HCT116 (cell line): ENCODE measurements at regions not wholly inside any gene's neighbourhood (a gene's known extent, or its start where the extent isn't known, plus 50 kb on each side); places are given as distances from the start of the nearest gene placed in this dataset.
A peak's percentile ranks its signal among the peaks of the same experiment; 100 is the strongest.

Experiments used
- ATAC-seq: fragments of 200-7000 bp; cut with Tn5 transposase; 2 replicates; pipeline ENCODE4 v1.9.1; 2020; ENCODE audit warnings: mild to moderate bottlenecking, moderate library complexity
- BruUV-seq: library from RNA; stranded (reverse); fragments of 400-500 nt; replicated peaks from 2 replicates; lab custom pipeline; 2021; lab: Mats Ljungman, UMichigan
- CTCF ChIA-PET: fragments of 300-600 bp; sonication (Branson Sonifier 250); formaldehyde crosslinking; loops from one replicate; lab custom pipeline; 2021; ENCODE audit warnings: antibody characterized with exemption; lab: Charles Lee
- POLR2A ChIA-PET: fragments of 300-600, 350-600 bp; sonication (Branson Sonifier 250); formaldehyde crosslinking; loops from one replicate; lab custom pipeline; 2021; ENCODE audit warnings: antibody characterized with exemption; lab: Charles Lee
- RAD21 ChIA-PET, 2 experiments: fragments of 300-600 bp; sonication (Branson Sonifier 250); formaldehyde crosslinking; loops; one replicate each; lab custom pipeline; 2023; ENCODE audit warnings: low total read pairs in 2 of 2; ENCODE audit not compliant: uncharacterized antibody in 2 of 2, unreplicated experiment in 2 of 2, low non-redundant PET in 1 of 2; lab: Charles Lee
- DNase-seq: peaks from one replicate; pipeline ENCODE4 v3.0.0-alpha.2; 2010; ENCODE audit warnings: low read depth, low spot score
- H2AFZ ChIP-seq: fragments of 200-600 bp; shearing (Covaris generic), sonication (generic); 2 replicates; pipeline ENCODE4 v1.6.1; 2017; ENCODE audit warnings: low read depth, mixed run types, mixed read lengths, antibody characterized with exemption, low read length; ENCODE audit not compliant: poor library complexity, severe bottlenecking
- H3K27ac ChIP-seq: 2 replicates; pipeline ENCODE4 v1.5.1; 2012; ENCODE audit warnings: low read depth, low read length
- H3K27me3 ChIP-seq: fragments of 200-600 bp; sonication (generic); 2 replicates; pipeline ENCODE4 v1.6.1; 2016; ENCODE audit warnings: mixed run types, low read length, mixed read lengths; ENCODE audit not compliant: insufficient read depth
- H3K36me3 ChIP-seq, 2 experiments: fragments of 200-500 bp in 1 of 2; fragments of 200-600 bp in 1 of 2; sonication (Bioruptor generic) in 1 of 2; sonication (generic) in 1 of 2; 2 replicates each; pipeline versions ENCODE4 v1.5.1 to v1.6.1; 2014 to 2016; ENCODE audit warnings: low read length in 2 of 2, inconsistent platforms in 1 of 2, mixed read lengths in 1 of 2, mixed run types in 1 of 2; ENCODE audit not compliant: insufficient read depth in 2 of 2, control insufficient read depth in 1 of 2
- H3K4me1 ChIP-seq, 2 experiments: fragments of 200-600 bp in 1 of 2; sonication (generic) in 1 of 2; 2 replicates each; pipeline versions ENCODE4 v1.5.1 to v1.6.1; 2012 to 2017; ENCODE audit warnings: low read length in 2 of 2, inconsistent platforms in 1 of 2, mild to moderate bottlenecking in 1 of 2, mixed read lengths in 1 of 2, mixed run types in 1 of 2, moderate library complexity in 1 of 2; ENCODE audit not compliant: insufficient read depth in 2 of 2, control insufficient read depth in 1 of 2
- H3K4me2 ChIP-seq: fragments of 200-600 bp; sonication (generic); 2 replicates; pipeline ENCODE4 v1.6.1; 2017; ENCODE audit warnings: mixed run types, low read length, mixed read lengths
- H3K4me3 ChIP-seq, 2 experiments: fragments of 200-600 bp in 1 of 2; sonication (generic) in 1 of 2; replicated peaks in 1 of 2; 2 replicates each; pipeline ENCODE4 v1.5.1; 2011 to 2016; ENCODE audit warnings: low read length in 2 of 2, control low read depth in 1 of 2, low read depth in 1 of 2, mild to moderate bottlenecking in 1 of 2, mixed read lengths in 1 of 2, mixed run types in 1 of 2
- H3K79me2 ChIP-seq: fragments of 200-600 bp; sonication (generic); 2 replicates; pipeline ENCODE4 v1.6.1; 2017; ENCODE audit warnings: mild to moderate bottlenecking, mixed run types, low read length, moderate library complexity, mixed read lengths; ENCODE audit not compliant: insufficient read depth
- H3K9ac ChIP-seq: fragments of 200-600 bp; sonication (generic); 2 replicates; pipeline ENCODE4 v1.6.1; 2016; ENCODE audit warnings: low read length, mixed read lengths
- H3K9me2 ChIP-seq: fragments of 200-600 bp; sonication (generic), shearing (Covaris generic); 2 replicates; pipeline ENCODE4 v1.6.1; 2017; ENCODE audit warnings: mixed run types, mild to moderate bottlenecking, moderate library complexity; ENCODE audit not compliant: insufficient read depth
- H3K9me3 ChIP-seq, 2 experiments: fragments of 200-500 bp in 1 of 2; fragments of 200-600 bp in 1 of 2; sonication (Bioruptor generic) in 1 of 2; sonication (generic) in 1 of 2; 2 replicates each; pipeline ENCODE4 v1.6.1; 2014 to 2017; ENCODE audit warnings: low read length in 2 of 2, mixed read lengths in 2 of 2, inconsistent platforms in 1 of 2, low read depth in 1 of 2, mild to moderate bottlenecking in 1 of 2, mixed run types in 1 of 2, moderate library complexity in 1 of 2; ENCODE audit not compliant: control insufficient read depth in 1 of 2, insufficient read depth in 1 of 2
- H4K20me1 ChIP-seq: fragments of 200-600 bp; sonication (generic), shearing (Covaris generic); 2 replicates; pipeline ENCODE4 v1.6.1; 2017; ENCODE audit warnings: mixed run types, mild to moderate bottlenecking, moderate library complexity; ENCODE audit not compliant: insufficient read depth
- CBX3 ChIP-seq: IDR thresholded peaks from 2 replicates; pipeline ENCODE4 v1.6.1; 2012; ENCODE audit warnings: low read depth
- CEBPB ChIP-seq: IDR thresholded peaks from 2 replicates; pipeline ENCODE4 v1.6.1; 2012; ENCODE audit warnings: low read depth
- CTCF ChIP-seq, 3 experiments: fragments of 200-600 bp in 1 of 3; sonication (generic) in 1 of 3; IDR thresholded peaks in 2 of 3; conservative IDR thresholded peaks in 1 of 3; 2 replicates each; pipeline ENCODE4 v1.5.1; 2012 to 2017; ENCODE audit warnings: low read depth in 2 of 3, low read length in 2 of 3, antibody characterized with exemption in 1 of 3, borderline replicate concordance in 1 of 3, control low read depth in 1 of 3, mild to moderate bottlenecking in 1 of 3, mixed read lengths in 1 of 3, mixed run types in 1 of 3, moderate library complexity in 1 of 3; ENCODE audit not compliant: insufficient read depth in 1 of 3
- EZH2 ChIP-seq: fragments of 200-600 bp; sonication (generic); IDR thresholded peaks from 2 replicates; pipeline ENCODE4 v1.6.1; 2017; ENCODE audit warnings: antibody characterized with exemption, mixed run types
- FOSL1 ChIP-seq: IDR thresholded peaks from 2 replicates; pipeline ENCODE4 v1.6.1; 2012; ENCODE audit warnings: low read depth
- JUND ChIP-seq: IDR thresholded peaks from 2 replicates; pipeline ENCODE4 v1.6.1; 2012
- POLR2A ChIP-seq: IDR thresholded peaks from 2 replicates; pipeline ENCODE4 v1.7.0; 2011; ENCODE audit warnings: borderline replicate concordance; ENCODE audit not compliant: insufficient read depth, insufficient read length; ENCODE audit errors: extremely low read depth
- POLR2AphosphoS5 ChIP-seq: IDR thresholded peaks from 2 replicates; pipeline ENCODE4 v1.6.1; 2011; ENCODE audit warnings: mild to moderate bottlenecking, low read depth, low read length, moderate library complexity
- RAD21 ChIP-seq: IDR thresholded peaks from 2 replicates; pipeline ENCODE4 v1.6.1; 2012; ENCODE audit warnings: low read depth, mild to moderate bottlenecking
- SRF ChIP-seq: IDR thresholded peaks from 2 replicates; pipeline ENCODE4 v1.6.1; 2012; ENCODE audit warnings: low read depth
- TCF7L2 ChIP-seq: IDR thresholded peaks from 2 replicates; pipeline ENCODE4 v1.7.0; 2011; ENCODE audit warnings: borderline replicate concordance, inconsistent platforms; ENCODE audit not compliant: insufficient read depth, insufficient read length; ENCODE audit errors: extremely low read depth
- ZBTB33 ChIP-seq: IDR thresholded peaks from 2 replicates; pipeline ENCODE4 v1.6.1; 2011; ENCODE audit warnings: mild to moderate bottlenecking, low read length, moderate library complexity; ENCODE audit not compliant: insufficient replicate concordance; ENCODE audit errors: extremely low read depth
- ZNF274 ChIP-seq: fragments of 200-500 bp; sonication (Bioruptor generic); IDR thresholded peaks from 2 replicates; pipeline ENCODE4 v1.6.1; 2014; ENCODE audit warnings: mild to moderate bottlenecking, low read depth, low read length, inconsistent platforms
- intact Hi-C: fragments of 100-400 bp; cut with micrococcal nuclease; formaldehyde crosslinking; loops from 2 replicates; pipeline ENCODE4 v1.10.0; 2022
- TF ChIP-seq, protein P1 (sequence below): IDR thresholded peaks from 2 replicates; pipeline ENCODE4 v1.6.1; 2012

GRCh38 chr6:44630125-44631028, 242.9 kb downstream of the CDC5L start:
- peak overlapping the region; percentile 29; the same call in 1 of the 2 replicates for H3K4me2 ChIP-seq
- TF ChIP-seq JUND (no peak), CTCF (IDR thresholded peaks at IDR 0.05 in 2 of 3, conservative IDR thresholded peaks at IDR 0.05 in 1 of 3; ENCODE audit: borderline replicate concordance in 1 of 3, insufficient read depth in 1 of 3, low read depth in 2 of 3, low read length in 2 of 3) (peak; percentile 64 to 77 (median 73); a peak in 5 of 6 replicates), RAD21 (peak; percentile 89)
- intact Hi-C loops, result loop anchor here (1.0 to 5.0 kb wide), 2 partner anchors 153 to 1292 kb away; no protein-coding TSS in a partner anchor
- no peaks in the 10 kb centered on the region for H3K27me3 ChIP-seq
- BruUV-seq, result no TSS peak
- DNase-seq, result peak; percentile 42
- H3K36me3 ChIP-seq, result no peaks in the 10 kb centered on the region
- RAD21 ChIA-PET, result interaction anchor here (0.5 to 1.5 kb wide), 11 partner anchors 14 to 1295 kb away, joined by 3 to 12 read pairs (median 3); no protein-coding TSS in a partner anchor
- peak overlapping the region; percentile 95 for H2AFZ ChIP-seq
- peaks cover 0 to 7% of the 10 kb centered on the region in 2 experiments; a peak in 1 of 4 replicates for H3K4me1 ChIP-seq
- POLR2A ChIA-PET, result interaction anchor here (0.7 to 1.7 kb wide), 3 partner anchors 155 to 1292 kb away, joined by 3 to 5 read pairs (median 3); no protein-coding TSS in a partner anchor
- H3K9me2 ChIP-seq, result no peaks in the 10 kb centered on the region
- H3K9ac ChIP-seq, result no peak overlapping the region
- no peak overlapping the region for H3K27ac ChIP-seq
- ATAC-seq, result peak; percentile 97
- H3K4me3 ChIP-seq, result no peak overlapping the region
- no peaks in the 10 kb centered on the region for H3K9me3 ChIP-seq
- no peaks in the 10 kb centered on the region for H3K79me2 ChIP-seq
- CTCF ChIA-PET, result interaction anchor here (0.6 to 4.9 kb wide), 23 partner anchors 11 to 1316 kb away, joined by 3 to 65 read pairs (median 4); no protein-coding TSS in a partner anchor
- no peaks in the 10 kb centered on the region for H4K20me1 ChIP-seq

DNA sequence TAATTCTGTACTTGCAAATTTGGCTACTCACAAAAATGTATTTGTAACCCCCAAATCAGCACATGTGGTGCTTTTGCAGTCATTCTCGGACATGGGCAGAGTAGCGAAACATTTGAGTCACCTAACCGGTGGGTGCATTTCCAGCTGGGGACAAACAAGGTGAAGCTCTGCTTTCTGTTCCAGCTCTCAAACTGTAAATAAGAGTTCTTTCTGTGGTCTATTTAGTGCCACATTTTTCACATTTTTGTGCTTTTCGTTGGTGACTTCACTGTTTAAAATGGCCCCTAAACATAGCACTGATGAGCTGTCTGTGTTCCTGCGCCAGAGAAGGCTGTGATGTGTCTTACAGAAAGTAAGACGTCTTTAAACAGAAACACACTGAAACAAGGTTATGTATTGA, 244.5 kb downstream of the CDC5L start:
- H3K9me2 ChIP-seq, result no peaks in the 10 kb centered on the region
- no peaks in the 10 kb centered on the region for H3K36me3 ChIP-seq
- no peaks in the 10 kb centered on the region for H3K9me3 ChIP-seq
- BruUV-seq, result no TSS peak
- ChIA-PET CTCF (interaction anchor here (2.0 to 4.9 kb wide), 3 partner anchors 24 to 1290 kb away, joined by 14 to 65 read pairs (median 60); no protein-coding TSS in a partner anchor), POLR2A (no interaction called here), RAD21 (no interaction called here)
- no peaks in the 10 kb centered on the region for H4K20me1 ChIP-seq
- ATAC-seq (no peak), DNase-seq (no peak)
- H3K4me2 ChIP-seq, result no peak overlapping the region
- peaks cover 0 to 7% of the 10 kb centered on the region in 2 experiments; a peak in 1 of 4 replicates for H3K4me1 ChIP-seq
- intact Hi-C loops, result loop anchor here (5.0 kb wide), 1 partner anchor 155 kb away; no protein-coding TSS in a partner anchor
- H3K27me3 ChIP-seq, result no peaks in the 10 kb centered on the region
- no peak overlapping the region for H3K9ac ChIP-seq
- H3K27ac ChIP-seq, result no peak overlapping the region
- no peak overlapping the region for H2AFZ ChIP-seq
- H3K79me2 ChIP-seq, result no peaks in the 10 kb centered on the region
- no peak overlapping the region for H3K4me3 ChIP-seq
- TF ChIP-seq, protein P1, sequence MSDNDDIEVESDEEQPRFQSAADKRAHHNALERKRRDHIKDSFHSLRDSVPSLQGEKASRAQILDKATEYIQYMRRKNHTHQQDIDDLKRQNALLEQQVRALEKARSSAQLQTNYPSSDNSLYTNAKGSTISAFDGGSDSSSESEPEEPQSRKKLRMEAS, result no peak
- no peak for TF ChIP-seq POLR2AphosphoS5
- TF ChIP-seq FOSL1, result no peak
- no peak for TF ChIP-seq ZBTB33
- no peak for TF ChIP-seq RAD21
- TF ChIP-seq ZNF274, result no peak
- TF ChIP-seq EZH2, result no peak
- TF ChIP-seq CEBPB, result no peak
- no peak for TF ChIP-seq SRF
- no peak for TF ChIP-seq POLR2A
- TF ChIP-seq CBX3, result no peak
- no peak for TF ChIP-seq TCF7L2
